OCI-LY7 (cell line): ENCODE measurements at regions not wholly inside any gene's neighbourhood (a gene's known extent, or its start where the extent isn't known, plus 50 kb on each side); places are given as distances from the start of the nearest gene placed in this dataset.
A peak's percentile ranks its signal among the peaks of the same experiment; 100 is the strongest.

ENCODE experiments used
- BruUV-seq: library from RNA; stranded (reverse); fragments of 400-500 nt; replicated peaks from 2 replicates; lab custom pipeline; 2021; lab: Mats Ljungman, UMichigan
- CTCF ChIA-PET: fragments of 300-600 bp; sonication (Branson Sonifier 250); formaldehyde crosslinking; loops from one replicate; lab custom pipeline; 2022; ENCODE audit warnings: antibody characterized with exemption; ENCODE audit not compliant: unreplicated experiment; lab: Charles Lee
- POLR2A ChIA-PET: fragments of 300-600 bp; sonication (Branson Sonifier 250); formaldehyde crosslinking; loops from one replicate; lab custom pipeline; 2022; ENCODE audit warnings: antibody characterized with exemption; lab: Charles Lee
- DNase-seq: peaks from one replicate; pipeline ENCODE4 v3.0.0-alpha.2; 2015; ENCODE audit warnings: low spot score
- H2AFZ ChIP-seq: fragments of 200-600 bp; sonication (generic), shearing (Covaris generic); 2 replicates; pipeline ENCODE4 v1.6.1; 2014; ENCODE audit warnings: mild to moderate bottlenecking, antibody characterized with exemption, low read length, moderate library complexity
- H3K27ac ChIP-seq: fragments of 200-600 bp; sonication (generic); 2 replicates; pipeline ENCODE4 v1.5.1; 2014; ENCODE audit warnings: mixed run types, low read depth, mild to moderate bottlenecking, moderate library complexity, low read length, inconsistent platforms; ENCODE audit not compliant: poor library complexity, severe bottlenecking
- H3K36me3 ChIP-seq: fragments of 200-600 bp; sonication (generic); 2 replicates; pipeline ENCODE4 v1.6.1; 2014; ENCODE audit warnings: mild to moderate bottlenecking, antibody characterized with exemption, low read length, moderate library complexity, mixed read lengths; ENCODE audit not compliant: insufficient read depth
- H3K4me1 ChIP-seq: fragments of 200-600 bp; sonication (generic); 2 replicates; pipeline ENCODE4 v1.5.1; 2014; ENCODE audit warnings: mild to moderate bottlenecking, low read length; ENCODE audit not compliant: insufficient read depth, poor library complexity, severe bottlenecking
- H3K4me2 ChIP-seq: fragments of 200-600 bp; sonication (generic); 2 replicates; pipeline ENCODE4 v1.6.1; 2014; ENCODE audit warnings: mild to moderate bottlenecking, low read length
- H3K4me3 ChIP-seq: fragments of 200-600 bp; sonication (generic); 2 replicates; pipeline ENCODE4 v1.5.1; 2014; ENCODE audit warnings: mild to moderate bottlenecking, low read depth, low read length; ENCODE audit not compliant: poor library complexity, severe bottlenecking
- H3K79me2 ChIP-seq: fragments of 200-600 bp; sonication (generic); 2 replicates; pipeline ENCODE4 v1.6.1; 2016; ENCODE audit warnings: low read depth, mild to moderate bottlenecking, low read length, moderate library complexity, mixed read lengths; ENCODE audit not compliant: insufficient read depth
- H3K9me2 ChIP-seq: fragments of 200-600 bp; sonication (generic); 2 replicates; pipeline ENCODE4 v1.6.1; 2016; ENCODE audit warnings: mild to moderate bottlenecking, low read length, mixed read lengths; ENCODE audit not compliant: insufficient read depth
- H3K9me3 ChIP-seq: fragments of 200-600 bp; sonication (generic); 2 replicates; pipeline ENCODE4 v1.6.1; 2014; ENCODE audit warnings: mild to moderate bottlenecking, mixed run types, low read length, mixed read lengths
- H4K20me1 ChIP-seq: fragments of 200-600 bp; sonication (generic); 2 replicates; pipeline ENCODE4 v1.6.1; 2014; ENCODE audit warnings: mild to moderate bottlenecking, antibody characterized with exemption, low read length, moderate library complexity, mixed read lengths; ENCODE audit not compliant: insufficient read depth
- CTCF ChIP-seq: fragments of 200-600 bp; sonication (generic); conservative IDR thresholded peaks from 2 replicates; pipeline ENCODE4 v1.5.1; 2014; ENCODE audit warnings: mild to moderate bottlenecking, antibody characterized with exemption, low read length, moderate library complexity, mixed read lengths
- EZH2phosphoT487 ChIP-seq: fragments of 200-600 bp; sonication (generic); IDR thresholded peaks from 2 replicates; pipeline ENCODE4 v1.6.1; 2018; ENCODE audit warnings: low read depth, borderline replicate concordance, mild to moderate bottlenecking, mixed run types, antibody characterized with exemption, low read length, moderate library complexity, mixed read lengths
- intact Hi-C: fragments of 100-400 bp; cut with micrococcal nuclease; formaldehyde crosslinking; loops from one replicate; pipeline ENCODE4 v1.10.0; 2022; ENCODE audit not compliant: unreplicated experiment

- Histone ChIP-seq H3K9me3 (peaks cover 6% of the 10 kb centered on the region; the same call in 1 of the 2 replicates), H2AFZ (peak overlapping the region; percentile 38; the same call in 1 of the 2 replicates), H3K4me2 (peak overlapping the region; percentile 41), H3K79me2 (no peaks in the 10 kb centered on the region), H3K9me2 (no peaks in the 10 kb centered on the region), H4K20me1 (no peaks in the 10 kb centered on the region), H3K4me3 (no peak overlapping the region), H3K4me1 (peaks cover 18% of the 10 kb centered on the region), H3K36me3 (no peaks in the 10 kb centered on the region), H3K27ac (no peak overlapping the region)
- peak; percentile 45 for DNase-seq
- POLR2A ChIA-PET = interaction anchor here (0.8 to 1.6 kb wide), 8 partner anchors 10 to 263 kb away, joined by 3 to 5 read pairs (median 3); no protein-coding TSS in a partner anchor
- peak; percentile 58 for TF ChIP-seq CTCF
- no peak for TF ChIP-seq EZH2phosphoT487
- CTCF ChIA-PET = interaction anchor here (0.7 to 1.1 kb wide), 2 partner anchors 23 to 268 kb away, joined by 3 to 4 read pairs; no protein-coding TSS in a partner anchor
- intact Hi-C loops = no loop called here
- BruUV-seq = no TSS peak
Observed at GRCh38 chr2:64317707-64318475, 136.1 kb upstream of the LGALSL start.

- intact Hi-C loops = no loop called here
- Histone ChIP-seq H3K4me3 (no peak overlapping the region), H2AFZ (peak overlapping the region; percentile 38; the same call in 1 of the 2 replicates), H3K79me2 (no peaks in the 10 kb centered on the region), H3K36me3 (no peaks in the 10 kb centered on the region), H3K9me2 (no peaks in the 10 kb centered on the region), H3K4me2 (peak overlapping the region; percentile 41), H3K9me3 (peaks cover 6% of the 10 kb centered on the region; the same call in 1 of the 2 replicates), H3K4me1 (peaks cover 18% of the 10 kb centered on the region), H3K27ac (no peak overlapping the region), H4K20me1 (no peaks in the 10 kb centered on the region)
- ChIA-PET CTCF (interaction anchor here (1.1 kb wide), 1 partner anchor 268 kb away, joined by 4 read pairs; no protein-coding TSS in a partner anchor), POLR2A (interaction anchor here (0.8 to 1.6 kb wide), 7 partner anchors 8 to 264 kb away, joined by 3 to 5 read pairs (median 3); no protein-coding TSS in a partner anchor)
- no peak for TF ChIP-seq EZH2phosphoT487
- TF ChIP-seq CTCF = no peak
- no TSS peak for BruUV-seq
- DNase-seq = peak; percentile 25
Observed at GRCh38 chr2:64318476-64318748, 135.6 kb upstream of the LGALSL start.

- Histone ChIP-seq H3K79me2 (no peaks in the 10 kb centered on the region), H3K4me3 (no peak overlapping the region), H2AFZ (no peak overlapping the region), H4K20me1 (no peaks in the 10 kb centered on the region), H3K27ac (no peak overlapping the region), H3K4me1 (peaks cover 18% of the 10 kb centered on the region), H3K9me3 (peaks cover 6% of the 10 kb centered on the region; the same call in 1 of the 2 replicates), H3K36me3 (no peaks in the 10 kb centered on the region), H3K9me2 (no peaks in the 10 kb centered on the region), H3K4me2 (no peak overlapping the region)
- POLR2A ChIA-PET = no interaction called here
- intact Hi-C loops = no loop called here
- no peak for DNase-seq
- TF ChIP-seq CTCF (no peak), EZH2phosphoT487 (no peak)
- CTCF ChIA-PET = no interaction called here
- no TSS peak for BruUV-seq
Observed at GRCh38 chr2:64319896-64320295, 134.1 kb upstream of the LGALSL start.
